GM12878 (cell line): ENCODE measurements at regions not wholly inside any gene's neighbourhood (a gene's known extent, or its start where the extent isn't known, plus 50 kb on each side); places are given as distances from the start of the nearest gene placed in this dataset.

Experiments used
- ATAC-seq: fragments of 200-7000 bp; cut with Tn5 transposase; 3 replicates; pipeline ENCODE4 v1.9.1; 2020; ENCODE audit warnings: mild to moderate bottlenecking, moderate library complexity
- BruUV-seq: library from RNA; stranded (reverse); fragments of 400-500 nt; replicated peaks from 2 replicates; lab custom pipeline; 2021; lab: Mats Ljungman, UMichigan
- CTCF ChIA-PET: fragments of 300-600 bp; sonication (Branson Sonifier 250); formaldehyde crosslinking; extraction: SDS; loops from one replicate; lab custom pipeline; 2021; ENCODE audit warnings: inconsistent platforms; lab: Yijun Ruan, JAX
- POLR2A ChIA-PET: fragments of 350-600 bp; formaldehyde crosslinking; extraction: SDS; loops from one replicate; lab custom pipeline; 2021; ENCODE audit warnings: inconsistent platforms; lab: Charles Lee
- RAD21 ChIA-PET: fragments of 300-600 bp; sonication (Branson Sonifier 250); formaldehyde crosslinking; loops from one replicate; lab custom pipeline; 2023; ENCODE audit warnings: antibody characterized with exemption; ENCODE audit not compliant: unreplicated experiment; lab: Charles Lee
- SMC1A ChIA-PET: fragments of 300-600 bp; sonication (Branson Sonifier 250); formaldehyde crosslinking; loops from one replicate; lab custom pipeline; 2023; ENCODE audit not compliant: unreplicated experiment, uncharacterized antibody; lab: Charles Lee
- DNase-seq: peaks from one replicate; pipeline ENCODE4 v3.0.0-alpha.2; 2011; ENCODE audit warnings: low read depth, low spot score
- FAIRE-seq: peaks from 3 replicates; lab custom pipeline; 2011; peaks lifted over from hg19 to GRCh38; lab: Jason Lieb, UNC
- H2AFZ ChIP-seq: 2 replicates; pipeline ENCODE4 v1.6.0; 2011; ENCODE audit warnings: low read depth, low read length, control low read depth; ENCODE audit not compliant: control insufficient read depth
- H3K27ac ChIP-seq: 2 replicates; pipeline ENCODE4 v1.5.1; 2011; ENCODE audit warnings: control low read depth; ENCODE audit not compliant: control insufficient read depth, insufficient read depth
- H3K27me3 ChIP-seq, 2 experiments: replicated peaks in 1 of 2; 2 replicates each; pipeline versions ENCODE4 v1.6.0 to v1.6.1; 2011; ENCODE audit warnings: low read length in 1 of 2; ENCODE audit not compliant: control insufficient read depth in 2 of 2, insufficient read depth in 2 of 2
- H3K36me3 ChIP-seq, 2 experiments: 2 replicates each; pipeline ENCODE4 v1.5.1; 2011; ENCODE audit warnings: low read length in 1 of 2; ENCODE audit not compliant: control insufficient read depth in 2 of 2, insufficient read depth in 2 of 2
- H3K4me1 ChIP-seq: 2 replicates; pipeline ENCODE4 v1.6.1; 2011; ENCODE audit warnings: mild to moderate bottlenecking, low read length, moderate library complexity, mixed read lengths; ENCODE audit not compliant: control insufficient read depth, insufficient read depth
- H3K4me2 ChIP-seq: 2 replicates; pipeline ENCODE4 v1.6.0; 2011; ENCODE audit warnings: control low read depth; ENCODE audit not compliant: control insufficient read depth, insufficient read depth
- H3K4me3 ChIP-seq: fragments of 200-600 bp; sonication (generic); 2 replicates; pipeline ENCODE4 v1.5.1; 2016
- H3K79me2 ChIP-seq: 2 replicates; pipeline ENCODE4 v1.6.0; 2011; ENCODE audit warnings: low read length; ENCODE audit not compliant: control insufficient read depth, insufficient read depth
- H3K9ac ChIP-seq: 2 replicates; pipeline ENCODE4 v1.8.0; 2011; ENCODE audit warnings: low read length, control low read depth, mixed read lengths; ENCODE audit not compliant: control insufficient read depth, insufficient read depth
- H3K9me3 ChIP-seq: replicated peaks from 3 replicates; pipeline ENCODE4 v1.5.1; 2011; ENCODE audit warnings: mild to moderate bottlenecking, low read length; ENCODE audit not compliant: control insufficient read depth, insufficient read depth
- H4K20me1 ChIP-seq: 2 replicates; pipeline ENCODE4 v1.6.0; 2011; ENCODE audit not compliant: control insufficient read depth, insufficient read depth
- BACH1 ChIP-seq: fragments of 450-650 bp; IDR thresholded peaks from 2 replicates; pipeline ENCODE4 v1.6.1; 2017; ENCODE audit warnings: mild to moderate bottlenecking, borderline replicate concordance
- EGR1 ChIP-seq, 2 experiments: IDR thresholded peaks; 1 replicate in 1 of 2; 2 replicates in 1 of 2; pipeline ENCODE4 v1.6.1; 2011 to 2012; ENCODE audit warnings: low read depth in 2 of 2, low read length in 2 of 2, borderline replicate concordance in 1 of 2, mild to moderate bottlenecking in 1 of 2, moderate library complexity in 1 of 2
- EZH2 ChIP-seq: IDR thresholded peaks from 2 replicates; pipeline ENCODE4 v1.6.1; 2012; ENCODE audit warnings: low read depth, mild to moderate bottlenecking, control low read depth, inconsistent platforms, low read length, borderline replicate concordance; ENCODE audit not compliant: control insufficient read depth
- HCFC1 ChIP-seq: fragments of 150-350 bp; IDR thresholded peaks from 2 replicates; pipeline ENCODE4 v1.6.1; 2014; ENCODE audit warnings: low read length
- IKZF2 ChIP-seq, 2 experiments: fragments of 450-650 bp; IDR thresholded peaks; 2 replicates each; pipeline ENCODE4 v1.6.1; 2017; ENCODE audit warnings: mild to moderate bottlenecking in 2 of 2, moderate library complexity in 2 of 2
- NFXL1 ChIP-seq: fragments of 450-650 bp; IDR thresholded peaks from 2 replicates; pipeline ENCODE4 v1.6.1; 2017; ENCODE audit warnings: antibody characterized with exemption, mild to moderate bottlenecking, borderline replicate concordance
- STAT1 ChIP-seq: fragments of 450-650 bp; conservative IDR thresholded peaks from 2 replicates; pipeline ENCODE4 v1.6.1; 2014; ENCODE audit warnings: antibody characterized with exemption, mild to moderate bottlenecking
- ZNF687 ChIP-seq: fragments of 450-650 bp; IDR thresholded peaks from 2 replicates; pipeline ENCODE4 v1.6.1; 2017; ENCODE audit warnings: mild to moderate bottlenecking, moderate library complexity
- WGBS: methylation state at CpG from one replicate; pipeline ENCODE4 v1.1.6; 2016; ENCODE audit warnings: low lambda C conversion rate; ENCODE audit not compliant: insufficient replicate concordance, insufficient coverage; ENCODE audit errors: missing lambda C conversion rate; 5-methylcytosine and 5-hydroxymethylcytosine counted together
- in situ Hi-C: fragments of 300-500 bp; cut with MboI; formaldehyde crosslinking; loops from 9 replicates; pipeline ENCODE4 v1.14.3; 2018; ENCODE audit warnings: mixed read lengths
- intact Hi-C: fragments of 100-400 bp; cut with micrococcal nuclease; formaldehyde crosslinking; loops from one replicate; pipeline ENCODE4 v1.14.2; 2022; ENCODE audit not compliant: unreplicated experiment
- TF ChIP-seq, protein P1 (sequence below): fragments of 450-650 bp; formaldehyde crosslinking; IDR thresholded peaks from 2 replicates; pipeline ENCODE4 v1.5.0; 2022; ENCODE audit warnings: mild to moderate bottlenecking, missing genetic modification characterization
- TF ChIP-seq, protein P2 (sequence below): fragments of 450-650 bp; IDR thresholded peaks from 2 replicates; pipeline ENCODE4 v1.6.1; 2017; ENCODE audit warnings: antibody characterized with exemption, mild to moderate bottlenecking, moderate library complexity

DNA sequence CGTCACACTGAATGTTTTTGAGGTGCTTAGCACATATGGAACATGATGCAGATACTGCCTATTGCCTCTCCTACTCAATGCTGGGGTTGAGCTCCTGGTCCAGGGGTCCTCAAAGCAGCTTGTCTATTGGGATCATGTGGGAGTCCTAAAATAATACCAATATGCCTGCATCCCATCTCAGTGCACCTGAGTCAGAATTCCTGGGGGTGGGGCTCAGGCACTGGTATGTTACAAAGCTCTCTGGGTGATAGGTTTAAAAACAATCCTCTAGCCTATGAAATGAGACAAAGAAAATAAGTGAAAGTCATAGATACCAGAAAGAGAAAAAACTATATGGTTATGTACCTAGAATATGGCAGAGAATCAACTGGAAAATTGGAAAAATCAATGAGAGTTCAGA is 156.6 kb upstream of the NLRP1 start:
- DNase-seq: no peak
- no peak overlapping the region for H3K4me3 ChIP-seq
- no peak for TF ChIP-seq STAT1
- no peak for TF ChIP-seq BACH1
- TF ChIP-seq EGR1 (IDR thresholded peaks at IDR 0.05; ENCODE audit: borderline replicate concordance in 1 of 2, low read depth in 2 of 2, low read length in 2 of 2): no peak
- TF ChIP-seq EZH2: no peak
- no peak for TF ChIP-seq NFXL1
- no peak for TF ChIP-seq IKZF2 (IDR thresholded peaks at IDR 0.05)
- TF ChIP-seq, protein P1, sequence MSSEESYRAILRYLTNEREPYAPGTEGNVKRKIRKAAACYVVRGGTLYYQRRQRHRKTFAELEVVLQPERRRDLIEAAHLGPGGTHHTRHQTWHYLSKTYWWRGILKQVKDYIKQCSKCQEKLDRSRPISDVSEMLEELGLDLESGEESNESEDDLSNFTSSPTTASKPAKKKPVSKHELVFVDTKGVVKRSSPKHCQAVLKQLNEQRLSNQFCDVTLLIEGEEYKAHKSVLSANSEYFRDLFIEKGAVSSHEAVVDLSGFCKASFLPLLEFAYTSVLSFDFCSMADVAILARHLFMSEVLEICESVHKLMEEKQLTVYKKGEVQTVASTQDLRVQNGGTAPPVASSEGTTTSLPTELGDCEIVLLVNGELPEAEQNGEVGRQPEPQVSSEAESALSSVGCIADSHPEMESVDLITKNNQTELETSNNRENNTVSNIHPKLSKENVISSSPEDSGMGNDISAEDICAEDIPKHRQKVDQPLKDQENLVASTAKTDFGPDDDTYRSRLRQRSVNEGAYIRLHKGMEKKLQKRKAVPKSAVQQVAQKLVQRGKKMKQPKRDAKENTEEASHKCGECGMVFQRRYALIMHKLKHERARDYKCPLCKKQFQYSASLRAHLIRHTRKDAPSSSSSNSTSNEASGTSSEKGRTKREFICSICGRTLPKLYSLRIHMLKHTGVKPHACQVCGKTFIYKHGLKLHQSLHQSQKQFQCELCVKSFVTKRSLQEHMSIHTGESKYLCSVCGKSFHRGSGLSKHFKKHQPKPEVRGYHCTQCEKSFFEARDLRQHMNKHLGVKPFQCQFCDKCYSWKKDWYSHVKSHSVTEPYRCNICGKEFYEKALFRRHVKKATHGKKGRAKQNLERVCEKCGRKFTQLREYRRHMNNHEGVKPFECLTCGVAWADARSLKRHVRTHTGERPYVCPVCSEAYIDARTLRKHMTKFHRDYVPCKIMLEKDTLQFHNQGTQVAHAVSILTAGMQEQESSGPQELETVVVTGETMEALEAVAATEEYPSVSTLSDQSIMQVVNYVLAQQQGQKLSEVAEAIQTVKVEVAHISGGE: no peak
- TF ChIP-seq HCFC1: no peak
- TF ChIP-seq, protein P2, sequence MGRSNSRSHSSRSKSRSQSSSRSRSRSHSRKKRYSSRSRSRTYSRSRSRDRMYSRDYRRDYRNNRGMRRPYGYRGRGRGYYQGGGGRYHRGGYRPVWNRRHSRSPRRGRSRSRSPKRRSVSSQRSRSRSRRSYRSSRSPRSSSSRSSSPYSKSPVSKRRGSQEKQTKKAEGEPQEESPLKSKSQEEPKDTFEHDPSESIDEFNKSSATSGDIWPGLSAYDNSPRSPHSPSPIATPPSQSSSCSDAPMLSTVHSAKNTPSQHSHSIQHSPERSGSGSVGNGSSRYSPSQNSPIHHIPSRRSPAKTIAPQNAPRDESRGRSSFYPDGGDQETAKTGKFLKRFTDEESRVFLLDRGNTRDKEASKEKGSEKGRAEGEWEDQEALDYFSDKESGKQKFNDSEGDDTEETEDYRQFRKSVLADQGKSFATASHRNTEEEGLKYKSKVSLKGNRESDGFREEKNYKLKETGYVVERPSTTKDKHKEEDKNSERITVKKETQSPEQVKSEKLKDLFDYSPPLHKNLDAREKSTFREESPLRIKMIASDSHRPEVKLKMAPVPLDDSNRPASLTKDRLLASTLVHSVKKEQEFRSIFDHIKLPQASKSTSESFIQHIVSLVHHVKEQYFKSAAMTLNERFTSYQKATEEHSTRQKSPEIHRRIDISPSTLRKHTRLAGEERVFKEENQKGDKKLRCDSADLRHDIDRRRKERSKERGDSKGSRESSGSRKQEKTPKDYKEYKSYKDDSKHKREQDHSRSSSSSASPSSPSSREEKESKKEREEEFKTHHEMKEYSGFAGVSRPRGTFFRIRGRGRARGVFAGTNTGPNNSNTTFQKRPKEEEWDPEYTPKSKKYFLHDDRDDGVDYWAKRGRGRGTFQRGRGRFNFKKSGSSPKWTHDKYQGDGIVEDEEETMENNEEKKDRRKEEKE: no peak
- TF ChIP-seq ZNF687: no peak
- H2AFZ ChIP-seq: no peak overlapping the region
- H3K27me3 ChIP-seq: no peaks in the 10 kb centered on the region
- H3K36me3 ChIP-seq: no peaks in the 10 kb centered on the region
- H3K4me2 ChIP-seq: no peak overlapping the region
- no TSS peak for BruUV-seq
- in situ Hi-C loops: no loop called here
- no peaks in the 10 kb centered on the region for H3K4me1 ChIP-seq
- ATAC-seq: no peak
- no peaks in the 10 kb centered on the region for H4K20me1 ChIP-seq
- SMC1A ChIA-PET: no interaction called here
- H3K9ac ChIP-seq: no peak overlapping the region
- WGBS: 0% methylated on average over 1 of the region's 1 CpG
- intact Hi-C loops: no loop called here
- POLR2A ChIA-PET: no interaction called here
- no peaks in the 10 kb centered on the region for H3K79me2 ChIP-seq
- no peak overlapping the region for H3K27ac ChIP-seq
- FAIRE-seq: no peak
- H3K9me3 ChIP-seq: no peaks in the 10 kb centered on the region
- RAD21 ChIA-PET: no interaction called here
- CTCF ChIA-PET: no interaction called here
